GM23338 (cell line): ENCODE measurements at regions not wholly inside any gene's neighbourhood (a gene's known extent, or its start where the extent isn't known, plus 50 kb on each side); places are given as distances from the start of the nearest gene placed in this dataset.

Experiments
- ATAC-seq: fragments of 200-7000 bp; cut with Tn5 transposase; 3 replicates; pipeline ENCODE4 v1.9.1; 2020
- DNase-seq: peaks from one replicate; pipeline ENCODE4 v3.0.0-alpha.2; 2015; ENCODE audit warnings: low spot score
- H2AFZ ChIP-seq: fragments of 200-600 bp; sonication (generic); 2 replicates; pipeline ENCODE4 v1.8.0; 2016; ENCODE audit warnings: antibody characterized with exemption, mild to moderate bottlenecking, moderate library complexity
- H3F3A ChIP-seq: fragments of 200-600 bp; sonication (generic); replicated peaks from 2 replicates; pipeline ENCODE4 v1.8.0; 2017; ENCODE audit warnings: antibody characterized with exemption, mixed run types, low read depth
- H3K27ac ChIP-seq: fragments of 200-600 bp; sonication (generic); 2 replicates; pipeline ENCODE4 v1.6.1; 2016; ENCODE audit warnings: low read depth
- H3K27me3 ChIP-seq: fragments of 200-600 bp; sonication (generic); 2 replicates; pipeline ENCODE4 v1.8.0; 2016; ENCODE audit warnings: mild to moderate bottlenecking, mixed run types, moderate library complexity; ENCODE audit not compliant: insufficient read depth
- H3K36me3 ChIP-seq: fragments of 200-600 bp; sonication (generic); 2 replicates; pipeline ENCODE4 v1.8.0; 2016; ENCODE audit warnings: mild to moderate bottlenecking; ENCODE audit not compliant: insufficient read depth
- H3K4me1 ChIP-seq: fragments of 200-600 bp; sonication (generic); 2 replicates; pipeline ENCODE4 v1.8.0; 2016; ENCODE audit warnings: mild to moderate bottlenecking, moderate library complexity; ENCODE audit not compliant: insufficient read depth
- H3K4me2 ChIP-seq: fragments of 200-600 bp; sonication (generic); 2 replicates; pipeline ENCODE4 v1.7.1; 2017; ENCODE audit warnings: mixed run types
- H3K4me3 ChIP-seq: fragments of 200-600 bp; sonication (generic); 2 replicates; pipeline ENCODE4 v1.6.1; 2016; ENCODE audit warnings: mixed run types
- H3K79me2 ChIP-seq: fragments of 200-600 bp; sonication (generic); replicated peaks from 2 replicates; pipeline ENCODE4 v1.8.0; 2017; ENCODE audit warnings: mild to moderate bottlenecking; ENCODE audit not compliant: insufficient read depth
- H3K9me2 ChIP-seq: fragments of 200-600 bp; sonication (generic); 2 replicates; pipeline ENCODE4 v1.8.0; 2017; ENCODE audit not compliant: insufficient read depth
- H4K20me1 ChIP-seq: fragments of 200-600 bp; sonication (generic); replicated peaks from 2 replicates; pipeline ENCODE4 v1.8.0; 2017; ENCODE audit warnings: mild to moderate bottlenecking; ENCODE audit not compliant: insufficient read depth
- H3K27ac Mint-ChIP-seq: 2 replicates; pipeline ENCODE4 v1.8.0; 2020; ENCODE audit warnings: inconsistent platforms, mild to moderate bottlenecking, moderate library complexity, mixed read lengths
- H3K27me3 Mint-ChIP-seq: 3 replicates; pipeline ENCODE4 v1.8.0; 2022; ENCODE audit warnings: low read depth, mild to moderate bottlenecking, moderate library complexity, mixed read lengths, inconsistent platforms; ENCODE audit not compliant: insufficient read depth, poor library complexity
- H3K36me3 Mint-ChIP-seq: 3 replicates; pipeline ENCODE4 v1.8.0; 2021; ENCODE audit warnings: low read depth, mild to moderate bottlenecking, inconsistent platforms, moderate library complexity, mixed read lengths
- H3K4me1 Mint-ChIP-seq: 3 replicates; pipeline ENCODE4 v1.8.0; 2020; ENCODE audit warnings: mild to moderate bottlenecking, inconsistent platforms, mixed read lengths
- H3K4me3 Mint-ChIP-seq: 3 replicates; pipeline ENCODE4 v1.8.0; 2021; ENCODE audit warnings: moderate library complexity, mild to moderate bottlenecking, inconsistent platforms, mixed read lengths
- H3K9me3 Mint-ChIP-seq: 3 replicates; pipeline ENCODE4 v1.8.0; 2020; ENCODE audit warnings: moderate library complexity, mild to moderate bottlenecking, inconsistent platforms, mixed read lengths
- ETS1 ChIP-seq: IDR thresholded peaks from 2 replicates; pipeline ENCODE4 v1.6.1; 2016; ENCODE audit warnings: antibody characterized with exemption
- EZH2 ChIP-seq: fragments of 200-600 bp; sonication (generic); IDR thresholded peaks from one replicate; pipeline ENCODE4 v1.8.0; 2017; ENCODE audit warnings: antibody characterized with exemption, mild to moderate bottlenecking, low read depth; ENCODE audit not compliant: unreplicated experiment
- EZH2phosphoT487 ChIP-seq: fragments of 200-600 bp; sonication (generic); IDR thresholded peaks from one replicate; pipeline ENCODE4 v1.8.1; 2018; ENCODE audit warnings: antibody characterized with exemption; ENCODE audit not compliant: unreplicated experiment
- JUNB ChIP-seq: IDR thresholded peaks from one replicate; pipeline ENCODE4 v1.6.1; 2016; ENCODE audit warnings: antibody characterized with exemption; ENCODE audit not compliant: unreplicated experiment
- NANOG ChIP-seq: IDR thresholded peaks from 2 replicates; pipeline ENCODE4 v1.6.1; 2016; ENCODE audit warnings: antibody characterized with exemption, borderline replicate concordance
- POLR2AphosphoS5 ChIP-seq: IDR thresholded peaks from 2 replicates; pipeline ENCODE4 v1.6.1; 2016; ENCODE audit warnings: antibody characterized with exemption, low read depth
- STAT1 ChIP-seq: IDR thresholded peaks from one replicate; pipeline ENCODE4 v1.6.1; 2016; ENCODE audit warnings: antibody characterized with exemption; ENCODE audit not compliant: unreplicated experiment
- TF ChIP-seq, protein P1 (sequence below): fragments of 250-450 bp; sonication (Bioruptor Pico); IDR thresholded peaks from 2 replicates; pipeline ENCODE4 v1.5.0; 2020; ENCODE audit warnings: mild to moderate bottlenecking, moderate library complexity
- TF ChIP-seq, protein P2 (sequence below): IDR thresholded peaks from one replicate; pipeline ENCODE4 v1.6.1; 2018; ENCODE audit warnings: antibody characterized with exemption; ENCODE audit not compliant: unreplicated experiment

GRCh38 chr10:131710142-131710861 lies 190.5 kb upstream of the PPP2R2D start:
- no peak overlapping the region for H3K4me3 Mint-ChIP-seq
- H3K27ac Mint-ChIP-seq, result no peak overlapping the region
- DNase-seq (no peak), ATAC-seq (no peak)
- H3K36me3 ChIP-seq, result no peaks in the 10 kb centered on the region
- H4K20me1 ChIP-seq, result no peaks in the 10 kb centered on the region
- H3K79me2 ChIP-seq, result no peaks in the 10 kb centered on the region
- H3K4me1 ChIP-seq, result no peaks in the 10 kb centered on the region
- H3K36me3 Mint-ChIP-seq, result peaks cover 10% of the 10 kb centered on the region; the same call in 2 of the 3 replicates
- peaks cover 11% of the 10 kb centered on the region for H3K9me3 Mint-ChIP-seq
- H3K27me3 ChIP-seq, result no peaks in the 10 kb centered on the region
- TF ChIP-seq ETS1 (no peak), POLR2AphosphoS5 (no peak), STAT1 (no peak), NANOG (no peak), JUNB (no peak), EZH2phosphoT487 (no peak), EZH2 (no peak)
- TF ChIP-seq, protein P1, sequence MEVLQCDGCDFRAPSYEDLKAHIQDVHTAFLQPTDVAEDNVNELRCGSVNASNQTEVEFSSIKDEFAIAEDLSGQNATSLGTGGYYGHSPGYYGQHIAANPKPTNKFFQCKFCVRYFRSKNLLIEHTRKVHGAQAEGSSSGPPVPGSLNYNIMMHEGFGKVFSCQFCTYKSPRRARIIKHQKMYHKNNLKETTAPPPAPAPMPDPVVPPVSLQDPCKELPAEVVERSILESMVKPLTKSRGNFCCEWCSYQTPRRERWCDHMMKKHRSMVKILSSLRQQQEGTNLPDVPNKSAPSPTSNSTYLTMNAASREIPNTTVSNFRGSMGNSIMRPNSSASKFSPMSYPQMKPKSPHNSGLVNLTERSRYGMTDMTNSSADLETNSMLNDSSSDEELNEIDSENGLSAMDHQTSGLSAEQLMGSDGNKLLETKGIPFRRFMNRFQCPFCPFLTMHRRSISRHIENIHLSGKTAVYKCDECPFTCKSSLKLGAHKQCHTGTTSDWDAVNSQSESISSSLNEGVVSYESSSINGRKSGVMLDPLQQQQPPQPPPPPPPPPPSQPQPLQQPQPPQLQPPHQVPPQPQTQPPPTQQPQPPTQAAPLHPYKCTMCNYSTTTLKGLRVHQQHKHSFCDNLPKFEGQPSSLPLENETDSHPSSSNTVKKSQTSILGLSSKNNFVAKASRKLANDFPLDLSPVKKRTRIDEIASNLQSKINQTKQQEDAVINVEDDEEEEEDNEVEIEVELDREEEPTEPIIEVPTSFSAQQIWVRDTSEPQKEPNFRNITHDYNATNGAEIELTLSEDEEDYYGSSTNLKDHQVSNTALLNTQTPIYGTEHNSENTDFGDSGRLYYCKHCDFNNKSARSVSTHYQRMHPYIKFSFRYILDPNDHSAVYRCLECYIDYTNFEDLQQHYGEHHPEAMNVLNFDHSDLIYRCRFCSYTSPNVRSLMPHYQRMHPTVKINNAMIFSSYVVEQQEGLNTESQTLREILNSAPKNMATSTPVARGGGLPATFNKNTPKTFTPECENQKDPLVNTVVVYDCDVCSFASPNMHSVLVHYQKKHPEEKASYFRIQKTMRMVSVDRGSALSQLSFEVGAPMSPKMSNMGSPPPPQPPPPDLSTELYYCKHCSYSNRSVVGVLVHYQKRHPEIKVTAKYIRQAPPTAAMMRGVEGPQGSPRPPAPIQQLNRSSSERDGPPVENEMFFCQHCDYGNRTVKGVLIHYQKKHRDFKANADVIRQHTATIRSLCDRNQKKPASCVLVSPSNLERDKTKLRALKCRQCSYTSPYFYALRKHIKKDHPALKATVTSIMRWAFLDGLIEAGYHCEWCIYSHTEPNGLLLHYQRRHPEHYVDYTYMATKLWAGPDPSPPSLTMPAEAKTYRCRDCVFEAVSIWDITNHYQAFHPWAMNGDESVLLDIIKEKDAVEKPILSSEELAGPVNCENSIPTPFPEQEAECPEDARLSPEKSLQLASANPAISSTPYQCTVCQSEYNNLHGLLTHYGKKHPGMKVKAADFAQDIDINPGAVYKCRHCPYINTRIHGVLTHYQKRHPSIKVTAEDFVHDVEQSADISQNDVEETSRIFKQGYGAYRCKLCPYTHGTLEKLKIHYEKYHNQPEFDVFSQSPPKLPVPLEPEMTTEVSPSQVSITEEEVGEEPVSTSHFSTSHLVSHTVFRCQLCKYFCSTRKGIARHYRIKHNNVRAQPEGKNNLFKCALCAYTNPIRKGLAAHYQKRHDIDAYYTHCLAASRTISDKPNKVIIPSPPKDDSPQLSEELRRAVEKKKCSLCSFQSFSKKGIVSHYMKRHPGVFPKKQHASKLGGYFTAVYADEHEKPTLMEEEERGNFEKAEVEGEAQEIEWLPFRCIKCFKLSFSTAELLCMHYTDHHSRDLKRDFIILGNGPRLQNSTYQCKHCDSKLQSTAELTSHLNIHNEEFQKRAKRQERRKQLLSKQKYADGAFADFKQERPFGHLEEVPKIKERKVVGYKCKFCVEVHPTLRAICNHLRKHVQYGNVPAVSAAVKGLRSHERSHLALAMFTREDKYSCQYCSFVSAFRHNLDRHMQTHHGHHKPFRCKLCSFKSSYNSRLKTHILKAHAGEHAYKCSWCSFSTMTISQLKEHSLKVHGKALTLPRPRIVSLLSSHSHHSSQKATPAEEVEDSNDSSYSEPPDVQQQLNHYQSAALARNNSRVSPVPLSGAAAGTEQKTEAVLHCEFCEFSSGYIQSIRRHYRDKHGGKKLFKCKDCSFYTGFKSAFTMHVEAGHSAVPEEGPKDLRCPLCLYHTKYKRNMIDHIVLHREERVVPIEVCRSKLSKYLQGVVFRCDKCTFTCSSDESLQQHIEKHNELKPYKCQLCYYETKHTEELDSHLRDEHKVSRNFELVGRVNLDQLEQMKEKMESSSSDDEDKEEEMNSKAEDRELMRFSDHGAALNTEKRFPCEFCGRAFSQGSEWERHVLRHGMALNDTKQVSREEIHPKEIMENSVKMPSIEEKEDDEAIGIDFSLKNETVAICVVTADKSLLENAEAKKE (CRISPR knock-in tag), result no peak
- TF ChIP-seq, protein P2, sequence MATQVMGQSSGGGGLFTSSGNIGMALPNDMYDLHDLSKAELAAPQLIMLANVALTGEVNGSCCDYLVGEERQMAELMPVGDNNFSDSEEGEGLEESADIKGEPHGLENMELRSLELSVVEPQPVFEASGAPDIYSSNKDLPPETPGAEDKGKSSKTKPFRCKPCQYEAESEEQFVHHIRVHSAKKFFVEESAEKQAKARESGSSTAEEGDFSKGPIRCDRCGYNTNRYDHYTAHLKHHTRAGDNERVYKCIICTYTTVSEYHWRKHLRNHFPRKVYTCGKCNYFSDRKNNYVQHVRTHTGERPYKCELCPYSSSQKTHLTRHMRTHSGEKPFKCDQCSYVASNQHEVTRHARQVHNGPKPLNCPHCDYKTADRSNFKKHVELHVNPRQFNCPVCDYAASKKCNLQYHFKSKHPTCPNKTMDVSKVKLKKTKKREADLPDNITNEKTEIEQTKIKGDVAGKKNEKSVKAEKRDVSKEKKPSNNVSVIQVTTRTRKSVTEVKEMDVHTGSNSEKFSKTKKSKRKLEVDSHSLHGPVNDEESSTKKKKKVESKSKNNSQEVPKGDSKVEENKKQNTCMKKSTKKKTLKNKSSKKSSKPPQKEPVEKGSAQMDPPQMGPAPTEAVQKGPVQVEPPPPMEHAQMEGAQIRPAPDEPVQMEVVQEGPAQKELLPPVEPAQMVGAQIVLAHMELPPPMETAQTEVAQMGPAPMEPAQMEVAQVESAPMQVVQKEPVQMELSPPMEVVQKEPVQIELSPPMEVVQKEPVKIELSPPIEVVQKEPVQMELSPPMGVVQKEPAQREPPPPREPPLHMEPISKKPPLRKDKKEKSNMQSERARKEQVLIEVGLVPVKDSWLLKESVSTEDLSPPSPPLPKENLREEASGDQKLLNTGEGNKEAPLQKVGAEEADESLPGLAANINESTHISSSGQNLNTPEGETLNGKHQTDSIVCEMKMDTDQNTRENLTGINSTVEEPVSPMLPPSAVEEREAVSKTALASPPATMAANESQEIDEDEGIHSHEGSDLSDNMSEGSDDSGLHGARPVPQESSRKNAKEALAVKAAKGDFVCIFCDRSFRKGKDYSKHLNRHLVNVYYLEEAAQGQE, result no peak
- no peaks in the 10 kb centered on the region for H3K27me3 Mint-ChIP-seq
- no peak overlapping the region for H3K4me3 ChIP-seq
- no peaks in the 10 kb centered on the region for H3K9me2 ChIP-seq
- no peak overlapping the region for H2AFZ ChIP-seq
- no peaks in the 10 kb centered on the region for H3F3A ChIP-seq
- no peak overlapping the region for H3K4me2 ChIP-seq
- H3K4me1 Mint-ChIP-seq, result no peaks in the 10 kb centered on the region
- H3K27ac ChIP-seq, result no peak overlapping the region
